ENCODE measurements at regions not wholly inside any gene's neighbourhood (a gene's known extent, or its start where the extent isn't known, plus 50 kb on each side); places are given as distances from the start of the nearest gene placed in this dataset.

DNA sequence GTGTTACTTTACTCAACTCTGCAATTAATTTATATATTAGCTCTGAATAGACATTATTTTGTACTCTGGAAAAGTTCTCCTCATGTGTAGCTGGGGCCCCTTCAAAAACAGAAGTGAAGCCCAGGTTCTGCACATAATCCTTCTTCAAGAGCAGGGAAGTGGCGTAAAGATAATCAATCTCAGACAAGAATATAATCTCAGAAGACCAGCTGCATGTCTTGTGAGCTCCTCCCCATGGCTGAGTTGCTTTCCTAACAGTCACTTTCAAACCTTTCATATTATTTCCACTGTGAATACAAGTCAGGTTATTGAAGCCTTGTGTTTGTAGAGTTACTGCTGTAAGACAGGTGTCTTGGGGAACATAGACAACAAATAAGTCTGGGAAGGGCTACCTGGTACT is 691.9 kb downstream of the RFPL4B start:
- DNase-seq (ENCODE audit: low spot score), result no peak
- TF ChIP-seq, protein P1, sequence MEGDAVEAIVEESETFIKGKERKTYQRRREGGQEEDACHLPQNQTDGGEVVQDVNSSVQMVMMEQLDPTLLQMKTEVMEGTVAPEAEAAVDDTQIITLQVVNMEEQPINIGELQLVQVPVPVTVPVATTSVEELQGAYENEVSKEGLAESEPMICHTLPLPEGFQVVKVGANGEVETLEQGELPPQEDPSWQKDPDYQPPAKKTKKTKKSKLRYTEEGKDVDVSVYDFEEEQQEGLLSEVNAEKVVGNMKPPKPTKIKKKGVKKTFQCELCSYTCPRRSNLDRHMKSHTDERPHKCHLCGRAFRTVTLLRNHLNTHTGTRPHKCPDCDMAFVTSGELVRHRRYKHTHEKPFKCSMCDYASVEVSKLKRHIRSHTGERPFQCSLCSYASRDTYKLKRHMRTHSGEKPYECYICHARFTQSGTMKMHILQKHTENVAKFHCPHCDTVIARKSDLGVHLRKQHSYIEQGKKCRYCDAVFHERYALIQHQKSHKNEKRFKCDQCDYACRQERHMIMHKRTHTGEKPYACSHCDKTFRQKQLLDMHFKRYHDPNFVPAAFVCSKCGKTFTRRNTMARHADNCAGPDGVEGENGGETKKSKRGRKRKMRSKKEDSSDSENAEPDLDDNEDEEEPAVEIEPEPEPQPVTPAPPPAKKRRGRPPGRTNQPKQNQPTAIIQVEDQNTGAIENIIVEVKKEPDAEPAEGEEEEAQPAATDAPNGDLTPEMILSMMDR (IDR thresholded peaks at IDR 0.05; ENCODE audit: extremely low read depth, missing control alignments), result no peak

GRCh38 chr6:113047148-113047547 is 700.0 kb downstream of the RFPL4B start:
- TF ChIP-seq, protein P1 (IDR thresholded peaks at IDR 0.05; ENCODE audit: extremely low read depth, missing control alignments), result no peak
- no peak for DNase-seq (ENCODE audit: low spot score)

- TF ChIP-seq, protein P1 (IDR thresholded peaks at IDR 0.05; ENCODE audit: extremely low read depth, missing control alignments), result no peak
- DNase-seq (ENCODE audit: low spot score), result no peak
Observed at GRCh38 chr6:113047932-113048331, 700.8 kb downstream of the RFPL4B start.

DNA sequence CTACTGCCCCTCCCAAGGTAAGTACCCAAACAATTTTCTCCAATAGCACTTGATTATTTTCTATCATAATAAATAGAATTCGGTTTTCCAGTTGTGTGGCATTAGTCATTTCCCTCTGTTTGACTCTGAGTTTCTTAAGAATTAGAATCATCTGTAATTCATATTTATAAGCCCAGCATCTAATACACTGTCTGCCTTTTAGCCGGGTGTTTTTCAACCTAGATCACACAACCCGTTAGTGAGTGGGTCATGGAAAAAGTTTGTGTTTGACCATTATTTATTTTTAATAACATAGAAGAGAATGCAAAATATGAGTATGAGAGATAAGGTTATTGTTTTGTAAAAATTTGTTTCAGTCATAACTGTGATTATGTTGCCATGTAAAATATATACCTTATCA is 701.6 kb downstream of the RFPL4B start:
- DNase-seq (ENCODE audit: low spot score), result no peak
- TF ChIP-seq, protein P1 (IDR thresholded peaks at IDR 0.05; ENCODE audit: extremely low read depth, missing control alignments), result no peak

DNA sequence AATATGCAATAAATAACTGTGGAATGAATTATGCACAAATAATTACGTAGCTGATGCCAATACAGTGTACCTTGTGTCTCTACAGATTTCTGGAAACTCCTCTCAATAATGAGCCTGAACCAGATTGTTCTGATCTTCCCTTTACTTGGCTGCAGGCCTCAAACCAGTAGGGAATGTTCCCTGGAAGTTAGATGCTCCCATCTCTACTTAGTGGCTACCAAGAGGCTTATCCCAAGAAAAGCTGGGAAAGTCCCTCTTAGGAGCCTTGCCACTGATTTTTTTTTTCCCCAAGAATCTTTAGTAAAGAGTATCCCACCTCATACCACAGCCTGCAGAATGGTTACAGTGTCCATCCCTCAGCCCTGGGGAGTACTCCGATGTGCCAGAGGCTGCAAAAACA is 702.1 kb downstream of the RFPL4B start:
- TF ChIP-seq, protein P1 (IDR thresholded peaks at IDR 0.05; ENCODE audit: extremely low read depth, missing control alignments), result no peak
- DNase-seq (ENCODE audit: low spot score), result no peak

- TF ChIP-seq, protein P1 (IDR thresholded peaks at IDR 0.05; ENCODE audit: extremely low read depth, missing control alignments), result no peak
- no peak for DNase-seq (ENCODE audit: low spot score)
Observed at GRCh38 chr6:113050010-113050858, 703.1 kb downstream of the RFPL4B start.

- DNase-seq (ENCODE audit: low spot score), result no peak
- TF ChIP-seq, protein P1 (IDR thresholded peaks at IDR 0.05; ENCODE audit: extremely low read depth, missing control alignments), result no peak
Observed at GRCh38 chr6:113050979-113051378, 703.8 kb downstream of the RFPL4B start.

Measured in GM20000 (cell line).